PFSK-1 (cell line): ENCODE measurements at regions not wholly inside any gene's neighbourhood (a gene's known extent, or its start where the extent isn't known, plus 50 kb on each side); places are given as distances from the start of the nearest gene placed in this dataset.

ENCODE experiments used
- FOXP2 ChIP-seq: optimal IDR thresholded peaks from 2 replicates; pipeline ENCODE3; 2011; ENCODE audit warnings: borderline replicate concordance, control low read depth, inconsistent platforms; ENCODE audit not compliant: insufficient read depth; ENCODE audit errors: extremely low read length, extremely low read depth
- POLR2AphosphoS5 ChIP-seq: IDR thresholded peaks from 2 replicates; pipeline ENCODE4 v1.6.1; 2012; ENCODE audit warnings: low read depth, mild to moderate bottlenecking, control low read depth, low read length, moderate library complexity
- REST ChIP-seq, 2 experiments: IDR thresholded peaks; 2 replicates each; pipeline versions ENCODE4 v1.6.1 to v1.8.0; 2011 to 2012; ENCODE audit warnings: low read depth in 2 of 2, low read length in 2 of 2, control low read depth in 1 of 2, inconsistent platforms in 1 of 2, mild to moderate bottlenecking in 1 of 2, moderate library complexity in 1 of 2; ENCODE audit not compliant: insufficient read depth in 1 of 2
- SIN3A ChIP-seq: IDR thresholded peaks from 2 replicates; pipeline ENCODE4 v1.6.1; 2012; ENCODE audit warnings: mild to moderate bottlenecking, low read length, moderate library complexity, borderline replicate concordance; ENCODE audit not compliant: insufficient read depth
- TAF1 ChIP-seq: IDR thresholded peaks from 2 replicates; pipeline ENCODE4 v1.6.1; 2012; ENCODE audit warnings: low read length, control low read depth, borderline replicate concordance; ENCODE audit not compliant: insufficient read depth

GRCh38 chr12:126212824-126213223, 1147.6 kb downstream of the AACS start:
- no peak for TF ChIP-seq SIN3A
- no peak for TF ChIP-seq TAF1
- TF ChIP-seq REST (IDR thresholded peaks at IDR 0.05; ENCODE audit: insufficient read depth in 1 of 2, low read depth in 2 of 2, low read length in 2 of 2): no peak
- TF ChIP-seq FOXP2: no peak
- TF ChIP-seq POLR2AphosphoS5: no peak

- no peak for TF ChIP-seq REST (IDR thresholded peaks at IDR 0.05; ENCODE audit: insufficient read depth in 1 of 2, low read depth in 2 of 2, low read length in 2 of 2)
- no peak for TF ChIP-seq FOXP2
- TF ChIP-seq SIN3A: no peak
- no peak for TF ChIP-seq POLR2AphosphoS5
- TF ChIP-seq TAF1: no peak
Observed at GRCh38 chr12:126218697-126219096, 1153.5 kb downstream of the AACS start.

- TF ChIP-seq REST (IDR thresholded peaks at IDR 0.05; ENCODE audit: insufficient read depth in 1 of 2, low read depth in 2 of 2, low read length in 2 of 2): no peak
- no peak for TF ChIP-seq POLR2AphosphoS5
- no peak for TF ChIP-seq SIN3A
- TF ChIP-seq FOXP2: no peak
- no peak for TF ChIP-seq TAF1
Observed at GRCh38 chr12:126219139-126219538, 1153.9 kb downstream of the AACS start.

GRCh38 chr12:126219654-126220279, 1154.5 kb downstream of the AACS start:
- no peak for TF ChIP-seq FOXP2
- TF ChIP-seq REST (IDR thresholded peaks at IDR 0.05; ENCODE audit: insufficient read depth in 1 of 2, low read depth in 2 of 2, low read length in 2 of 2): no peak
- TF ChIP-seq TAF1: no peak
- no peak for TF ChIP-seq POLR2AphosphoS5
- no peak for TF ChIP-seq SIN3A

- TF ChIP-seq POLR2AphosphoS5: no peak
- no peak for TF ChIP-seq SIN3A
- no peak for TF ChIP-seq REST (IDR thresholded peaks at IDR 0.05; ENCODE audit: insufficient read depth in 1 of 2, low read depth in 2 of 2, low read length in 2 of 2)
- TF ChIP-seq TAF1: no peak
- TF ChIP-seq FOXP2: no peak
Observed at GRCh38 chr12:126224032-126224431, 1158.8 kb downstream of the AACS start.
